ENCODE measurements at regions not wholly inside any gene's neighbourhood (a gene's known extent, or its start where the extent isn't known, plus 50 kb on each side); places are given as distances from the start of the nearest gene placed in this dataset.

DNA sequence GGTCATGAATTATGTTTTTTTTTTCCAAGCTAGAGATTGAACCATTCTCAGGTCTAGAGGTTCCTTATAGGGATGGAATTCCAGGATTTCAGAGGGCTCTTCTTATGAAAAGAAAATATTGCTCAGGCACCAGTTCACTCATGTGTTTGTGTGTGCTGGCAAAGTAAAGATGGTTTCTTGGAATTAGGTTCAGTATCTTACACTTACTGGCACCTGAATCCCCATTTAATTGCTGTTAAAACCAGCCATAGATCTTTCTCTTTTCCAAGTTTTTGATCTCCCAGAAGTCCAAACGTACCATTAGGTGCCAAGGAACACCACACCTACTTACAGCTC is 508.4 kb downstream of the CDH26 start:
- TF ChIP-seq POLR2AphosphoS5 (IDR thresholded peaks at IDR 0.05), result no peak
- no peak for TF ChIP-seq POLR2A (IDR thresholded peaks at IDR 0.05)

All from stomach (tissue), 4 donors.